SK-N-SH (cell line): ENCODE measurements at regions not wholly inside any gene's neighbourhood (a gene's known extent, or its start where the extent isn't known, plus 50 kb on each side); places are given as distances from the start of the nearest gene placed in this dataset.

ENCODE experiments used
- CTCF ChIA-PET: fragments of 300-600, 350-600 bp; formaldehyde crosslinking; extraction: SDS; loops from one replicate; lab custom pipeline; 2021; lab: Yijun Ruan, JAX
- POLR2A ChIA-PET: fragments of 350-600 bp; sonication (Branson Sonifier 250); formaldehyde crosslinking; extraction: SDS; loops from one replicate; lab custom pipeline; 2020; ENCODE audit warnings: antibody characterized with exemption, inconsistent platforms; lab: Yijun Ruan, JAX
- DNase-seq: peaks from one replicate; pipeline ENCODE4 v3.0.0; 2012
- H2AFZ ChIP-seq: fragments of 200-600 bp; sonication (generic); 2 replicates; pipeline ENCODE4 v1.8.1; 2016; ENCODE audit warnings: antibody characterized with exemption, mild to moderate bottlenecking, low read depth
- H3F3A ChIP-seq: fragments of 200-600 bp; sonication (generic); replicated peaks from 2 replicates; pipeline ENCODE3; 2016; ENCODE audit warnings: antibody characterized with exemption, mild to moderate bottlenecking; ENCODE audit not compliant: insufficient read depth
- H3K27ac ChIP-seq, 2 experiments: fragments of 200-500 bp in 1 of 2; fragments of 200-600 bp in 1 of 2; sonication (Bioruptor generic) in 1 of 2; sonication (generic), shearing (Covaris generic) in 1 of 2; 2 replicates each; pipeline versions ENCODE4 v1.5.1 to v1.6.1; 2014 to 2016; ENCODE audit warnings: low read depth in 2 of 2, inconsistent platforms in 1 of 2, low read length in 1 of 2, mild to moderate bottlenecking in 1 of 2, mixed read lengths in 1 of 2
- H3K27me3 ChIP-seq: fragments of 200-600 bp; sonication (generic), shearing (Covaris generic); 2 replicates; pipeline ENCODE4 v1.6.1; 2016; ENCODE audit warnings: mixed run types; ENCODE audit not compliant: insufficient read depth
- H3K36me3 ChIP-seq, 2 experiments: fragments of 200-500 bp in 1 of 2; fragments of 200-600 bp in 1 of 2; sonication (Bioruptor generic) in 1 of 2; sonication (generic) in 1 of 2; replicated peaks in 1 of 2; 2 replicates each; pipeline versions ENCODE3 to v1.5.1; 2014 to 2016; ENCODE audit warnings: low read length in 1 of 2, mild to moderate bottlenecking in 1 of 2; ENCODE audit not compliant: insufficient read depth in 2 of 2, control insufficient read depth in 1 of 2
- H3K4me1 ChIP-seq, 2 experiments: fragments of 200-500 bp in 1 of 2; fragments of 200-600 bp in 1 of 2; sonication (Bioruptor generic) in 1 of 2; sonication (generic), shearing (Covaris generic) in 1 of 2; 2 replicates each; pipeline versions ENCODE4 v1.5.1 to v1.6.1; 2014 to 2016; ENCODE audit warnings: low read depth in 1 of 2, low read length in 1 of 2, mixed run types in 1 of 2; ENCODE audit not compliant: insufficient read depth in 2 of 2, control insufficient read depth in 1 of 2
- H3K4me2 ChIP-seq: fragments of 200-600 bp; sonication (generic), shearing (Covaris generic); 2 replicates; pipeline ENCODE4 v1.6.1; 2017; ENCODE audit warnings: mixed run types
- H3K4me3 ChIP-seq, 2 experiments: fragments of 200-500 bp in 1 of 2; fragments of 200-600 bp in 1 of 2; sonication (Bioruptor generic) in 1 of 2; sonication (generic), shearing (Covaris generic) in 1 of 2; 2 replicates each; pipeline versions ENCODE4 v1.5.1 to v1.8.1; 2014 to 2016; ENCODE audit warnings: low read depth in 2 of 2, inconsistent platforms in 1 of 2, low read length in 1 of 2, mild to moderate bottlenecking in 1 of 2, mixed read lengths in 1 of 2, moderate library complexity in 1 of 2
- H3K79me2 ChIP-seq: fragments of 200-600 bp; sonication (generic); 2 replicates; pipeline ENCODE4 v1.8.1; 2017; ENCODE audit warnings: mild to moderate bottlenecking; ENCODE audit not compliant: insufficient read depth
- H3K9ac ChIP-seq: fragments of 200-600 bp; sonication (generic); 2 replicates; pipeline ENCODE4 v1.6.1; 2017; ENCODE audit warnings: mixed run types
- H3K9me2 ChIP-seq: fragments of 200-600 bp; sonication (generic); 2 replicates; pipeline ENCODE4 v1.6.1; 2017; ENCODE audit warnings: mixed run types
- H3K9me3 ChIP-seq: fragments of 200-600 bp; sonication (generic); 2 replicates; pipeline ENCODE4 v1.6.1; 2017; ENCODE audit warnings: mixed run types, mild to moderate bottlenecking, moderate library complexity
- H4K20me1 ChIP-seq: fragments of 200-600 bp; sonication (generic); 2 replicates; pipeline ENCODE4 v1.6.1; 2017; ENCODE audit warnings: mild to moderate bottlenecking, mixed run types; ENCODE audit not compliant: insufficient read depth
- CHD2 ChIP-seq: fragments of 150-350 bp; IDR thresholded peaks from 2 replicates; pipeline ENCODE4 v1.6.1; 2018; ENCODE audit warnings: low read length; ENCODE audit not compliant: partially characterized antibody
- CTCF ChIP-seq: fragments of 200-600 bp; sonication (generic); IDR thresholded peaks from 2 replicates; pipeline ENCODE4 v1.6.1; 2017; ENCODE audit warnings: antibody characterized with exemption, mild to moderate bottlenecking, moderate library complexity
- ELF1 ChIP-seq: IDR thresholded peaks from 2 replicates; pipeline ENCODE4 v1.4.0; 2012
- EP300 ChIP-seq, 2 experiments: IDR thresholded peaks; 2 replicates each; pipeline versions ENCODE4 v1.4.0 to v1.6.1; 2012; ENCODE audit warnings: borderline replicate concordance in 1 of 2, low read depth in 1 of 2, low read length in 1 of 2
- FOSL2 ChIP-seq: IDR thresholded peaks from 2 replicates; pipeline ENCODE4 v1.4.0; 2012; ENCODE audit warnings: low read depth, mild to moderate bottlenecking, moderate library complexity, borderline replicate concordance
- JUND ChIP-seq: IDR thresholded peaks from 2 replicates; pipeline ENCODE4 v1.4.0; 2012
- POLR2AphosphoS5 ChIP-seq: IDR thresholded peaks from 2 replicates; pipeline ENCODE4 v1.6.1; 2012; ENCODE audit warnings: low read depth, low read length
- RCOR1 ChIP-seq: fragments of 150-350 bp; IDR thresholded peaks from 2 replicates; pipeline ENCODE4 v1.6.1; 2017; ENCODE audit warnings: antibody characterized with exemption, low read length
- RFX5 ChIP-seq: IDR thresholded peaks from 2 replicates; pipeline ENCODE4 v1.6.1; 2012; ENCODE audit warnings: mild to moderate bottlenecking, improper control_type of control experiment, low read length
- TAF1 ChIP-seq: IDR thresholded peaks from 2 replicates; pipeline ENCODE4 v1.6.1; 2012; ENCODE audit warnings: low read depth, mild to moderate bottlenecking, low read length, moderate library complexity, borderline replicate concordance
- TCF12 ChIP-seq: IDR thresholded peaks from 2 replicates; pipeline ENCODE4 v1.4.0; 2012
- TEAD4 ChIP-seq: IDR thresholded peaks from 2 replicates; pipeline ENCODE4 v1.4.0; 2012; ENCODE audit warnings: mild to moderate bottlenecking, borderline replicate concordance; ENCODE audit not compliant: insufficient read depth
- USF2 ChIP-seq: fragments of 150-350 bp; IDR thresholded peaks from 2 replicates; pipeline ENCODE4 v1.6.1; 2017; ENCODE audit warnings: antibody characterized with exemption, low read length, low read depth, borderline replicate concordance
- WGBS: methylation state at CpG from one replicate; pipeline ENCODE4 v1.1.6; 2017; ENCODE audit warnings: low lambda C conversion rate; 5-methylcytosine and 5-hydroxymethylcytosine counted together

DNA sequence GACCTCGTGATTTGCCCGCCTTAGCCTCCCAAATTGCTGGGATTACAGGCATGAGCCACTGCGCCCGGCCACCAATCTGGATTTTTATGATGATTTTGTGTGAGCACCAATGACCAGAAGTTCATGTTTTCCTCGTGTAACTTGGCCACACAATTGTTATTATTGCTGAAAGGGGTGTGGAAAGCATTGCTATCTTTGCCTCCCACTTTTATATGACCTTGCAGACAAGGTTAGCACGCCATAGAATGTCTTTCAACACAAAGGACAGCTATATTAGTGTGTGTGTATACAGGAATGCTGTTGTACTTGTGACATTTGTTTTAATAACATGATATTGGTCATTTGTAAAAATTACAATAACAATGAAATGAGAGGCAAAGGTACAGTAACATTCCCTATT lies 155.0 kb upstream of the ERCC6L2 start:
- Histone ChIP-seq H4K20me1 (no peaks in the 10 kb centered on the region), H3K4me2 (no peak overlapping the region), H3K4me3 (no peak overlapping the region), H3K27ac (no peak overlapping the region), H3K9me3 (no peaks in the 10 kb centered on the region), H3K9me2 (no peaks in the 10 kb centered on the region), H3K4me1 (peaks cover 0 to 5% of the 10 kb centered on the region in 2 experiments; a peak in 1 of 4 replicates), H3K9ac (no peak overlapping the region), H3K27me3 (no peaks in the 10 kb centered on the region), H3K79me2 (no peaks in the 10 kb centered on the region), H2AFZ (no peak overlapping the region), H3K36me3 (no peaks in the 10 kb centered on the region), H3F3A (no peaks in the 10 kb centered on the region)
- POLR2A ChIA-PET = no interaction called here
- CTCF ChIA-PET = no interaction called here
- WGBS = 56% methylated on average over 6 of the region's 6 CpGs
- TF ChIP-seq CTCF (no peak), CHD2 (no peak), USF2 (no peak)
- no peak for DNase-seq

- Histone ChIP-seq H2AFZ (no peak overlapping the region), H3F3A (no peaks in the 10 kb centered on the region), H3K27me3 (no peaks in the 10 kb centered on the region), H3K4me2 (no peak overlapping the region), H3K9me2 (no peaks in the 10 kb centered on the region), H3K9ac (no peak overlapping the region), H4K20me1 (no peaks in the 10 kb centered on the region), H3K27ac (no peak overlapping the region), H3K79me2 (no peaks in the 10 kb centered on the region), H3K4me1 (peaks cover 0 to 5% of the 10 kb centered on the region in 2 experiments; a peak in 1 of 4 replicates), H3K36me3 (no peaks in the 10 kb centered on the region), H3K4me3 (no peak overlapping the region), H3K9me3 (no peaks in the 10 kb centered on the region)
- 78% methylated on average over 8 of the region's 8 CpGs for WGBS
- DNase-seq = no peak
- ChIA-PET CTCF (interaction anchor here (1.0 to 2.0 kb wide), 5 partner anchors 8 to 498 kb away, joined by 3 to 9 read pairs (median 4); no protein-coding TSS in a partner anchor), POLR2A (no interaction called here)
- TF ChIP-seq RCOR1 (no peak), ELF1 (no peak), FOSL2 (no peak), RFX5 (no peak), EP300 (IDR thresholded peaks at IDR 0.05; ENCODE audit: borderline replicate concordance in 1 of 2, low read depth in 1 of 2, low read length in 1 of 2) (no peak), TCF12 (no peak), TAF1 (no peak), POLR2AphosphoS5 (no peak), JUND (no peak), TEAD4 (no peak)
These were observed 156.1 kb upstream of the ERCC6L2 start for GRCh38 chr9:95719354-95719753.
